ENCODE measurements at regions not wholly inside any gene's neighbourhood (a gene's known extent, or its start where the extent isn't known, plus 50 kb on each side); places are given as distances from the start of the nearest gene placed in this dataset.

DNA sequence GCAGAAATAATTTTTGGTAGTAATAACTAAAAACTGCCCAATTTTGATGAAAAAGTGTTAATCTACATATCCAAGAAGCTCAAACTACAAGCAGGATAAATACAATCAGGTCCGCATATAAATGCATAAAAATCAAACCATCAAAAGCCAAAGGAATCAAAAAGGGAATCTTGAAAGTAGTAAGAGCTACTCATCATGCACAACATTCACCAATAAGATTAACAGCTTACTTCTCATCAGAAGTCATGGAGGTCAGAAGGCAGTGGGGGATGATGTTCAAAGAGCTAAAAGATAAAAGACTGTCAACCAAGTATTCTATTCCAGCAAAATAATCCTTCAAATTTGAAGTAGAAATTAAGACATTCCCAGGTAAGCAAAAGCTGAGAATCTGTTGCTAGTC lies 76.4 kb downstream of the CRPPA start:
- H3K9me3 ChIP-seq (ENCODE audit: control insufficient read depth, insufficient read depth, low read length) = no peaks in the 10 kb centered on the region
- H3K9me2 ChIP-seq (replicated peaks; ENCODE audit: control insufficient read depth, low read length) = no peaks in the 10 kb centered on the region
- TF ChIP-seq, protein P1, sequence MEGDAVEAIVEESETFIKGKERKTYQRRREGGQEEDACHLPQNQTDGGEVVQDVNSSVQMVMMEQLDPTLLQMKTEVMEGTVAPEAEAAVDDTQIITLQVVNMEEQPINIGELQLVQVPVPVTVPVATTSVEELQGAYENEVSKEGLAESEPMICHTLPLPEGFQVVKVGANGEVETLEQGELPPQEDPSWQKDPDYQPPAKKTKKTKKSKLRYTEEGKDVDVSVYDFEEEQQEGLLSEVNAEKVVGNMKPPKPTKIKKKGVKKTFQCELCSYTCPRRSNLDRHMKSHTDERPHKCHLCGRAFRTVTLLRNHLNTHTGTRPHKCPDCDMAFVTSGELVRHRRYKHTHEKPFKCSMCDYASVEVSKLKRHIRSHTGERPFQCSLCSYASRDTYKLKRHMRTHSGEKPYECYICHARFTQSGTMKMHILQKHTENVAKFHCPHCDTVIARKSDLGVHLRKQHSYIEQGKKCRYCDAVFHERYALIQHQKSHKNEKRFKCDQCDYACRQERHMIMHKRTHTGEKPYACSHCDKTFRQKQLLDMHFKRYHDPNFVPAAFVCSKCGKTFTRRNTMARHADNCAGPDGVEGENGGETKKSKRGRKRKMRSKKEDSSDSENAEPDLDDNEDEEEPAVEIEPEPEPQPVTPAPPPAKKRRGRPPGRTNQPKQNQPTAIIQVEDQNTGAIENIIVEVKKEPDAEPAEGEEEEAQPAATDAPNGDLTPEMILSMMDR (IDR thresholded peaks at IDR 0.05; ENCODE audit: low read depth, low read length, poor library complexity, severe bottlenecking) = no peak
- TF ChIP-seq EZH2phosphoT487 (IDR thresholded peaks at IDR 0.05; ENCODE audit: borderline replicate concordance, low read length) = no peak
- H3K4me1 ChIP-seq (ENCODE audit: control insufficient read depth, low read length) = no peaks in the 10 kb centered on the region
- H4K20me1 ChIP-seq (ENCODE audit: control insufficient read depth, insufficient read depth, low read depth, low read length) = no peaks in the 10 kb centered on the region
- no peaks in the 10 kb centered on the region for H3K36me3 ChIP-seq (ENCODE audit: control insufficient read depth, low read length)
- H3K79me2 ChIP-seq (ENCODE audit: control insufficient read depth, low read length) = no peaks in the 10 kb centered on the region
- no peaks in the 10 kb centered on the region for H3F3A ChIP-seq (ENCODE audit: control insufficient read depth, insufficient read depth)
- H3K27ac ChIP-seq (ENCODE audit: low read depth, low read length) = no peak overlapping the region
- H3K27me3 ChIP-seq (ENCODE audit: control insufficient read depth, low read length) = no peaks in the 10 kb centered on the region
- H3K4me3 ChIP-seq (ENCODE audit: low read length) = no peak overlapping the region
- H3K4me2 ChIP-seq (ENCODE audit: low read length) = no peak overlapping the region

DNA sequence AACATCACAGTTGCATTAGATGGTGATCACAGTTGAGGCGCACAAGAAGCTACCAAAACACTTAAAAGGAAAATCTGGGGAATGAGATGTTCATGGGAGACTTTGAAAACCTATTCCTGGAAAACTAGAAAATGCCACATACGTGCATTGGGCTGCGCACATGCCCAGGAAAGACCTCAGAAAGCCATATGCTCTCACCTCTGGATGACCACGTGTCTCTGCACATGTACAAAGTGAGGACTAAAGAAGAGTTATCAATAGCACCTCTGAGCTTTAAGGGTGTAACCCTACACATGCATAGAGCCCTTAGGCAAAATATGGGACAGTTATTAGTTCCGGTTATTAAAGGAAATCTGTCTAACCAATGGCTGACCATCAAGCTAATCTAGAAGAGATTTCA lies 77.7 kb downstream of the CRPPA start:
- no peaks in the 10 kb centered on the region for H3K4me1 ChIP-seq (ENCODE audit: control insufficient read depth, low read length)
- no peak overlapping the region for H3K4me3 ChIP-seq (ENCODE audit: low read length)
- TF ChIP-seq, protein P1 (IDR thresholded peaks at IDR 0.05; ENCODE audit: low read depth, low read length, poor library complexity, severe bottlenecking) = no peak
- no peak for TF ChIP-seq EZH2phosphoT487 (IDR thresholded peaks at IDR 0.05; ENCODE audit: borderline replicate concordance, low read length)
- no peaks in the 10 kb centered on the region for H3K9me3 ChIP-seq (ENCODE audit: control insufficient read depth, insufficient read depth, low read length)
- no peaks in the 10 kb centered on the region for H3K27me3 ChIP-seq (ENCODE audit: control insufficient read depth, low read length)
- no peaks in the 10 kb centered on the region for H3K79me2 ChIP-seq (ENCODE audit: control insufficient read depth, low read length)
- no peaks in the 10 kb centered on the region for H4K20me1 ChIP-seq (ENCODE audit: control insufficient read depth, insufficient read depth, low read depth, low read length)
- H3K36me3 ChIP-seq (ENCODE audit: control insufficient read depth, low read length) = no peaks in the 10 kb centered on the region
- no peaks in the 10 kb centered on the region for H3F3A ChIP-seq (ENCODE audit: control insufficient read depth, insufficient read depth)
- no peak overlapping the region for H3K4me2 ChIP-seq (ENCODE audit: low read length)
- no peak overlapping the region for H3K27ac ChIP-seq (ENCODE audit: low read depth, low read length)
- no peaks in the 10 kb centered on the region for H3K9me2 ChIP-seq (replicated peaks; ENCODE audit: control insufficient read depth, low read length)

DNA sequence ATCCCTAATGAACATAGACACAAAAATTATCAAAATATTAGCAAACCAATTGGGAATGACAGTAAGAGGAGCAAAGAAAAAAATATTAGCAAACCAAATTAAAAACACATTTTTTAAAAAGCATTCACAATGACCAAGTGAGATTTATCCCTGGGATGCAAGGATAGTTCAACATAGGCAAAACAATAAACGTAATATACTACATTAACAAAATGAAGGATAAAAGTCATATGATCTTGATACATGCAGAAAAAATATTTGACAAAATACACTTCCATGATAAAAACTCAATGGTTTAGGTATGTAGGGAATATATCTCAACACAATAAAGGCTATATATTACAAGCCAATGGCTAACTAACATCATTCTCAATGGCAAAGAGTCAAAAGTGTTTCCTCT lies 83.3 kb downstream of the CRPPA start:
- no peaks in the 10 kb centered on the region for H3K9me3 ChIP-seq (ENCODE audit: control insufficient read depth, insufficient read depth, low read length)
- no peak overlapping the region for H3K4me3 ChIP-seq (ENCODE audit: low read length)
- H3K27ac ChIP-seq (ENCODE audit: low read depth, low read length) = no peak overlapping the region
- H3F3A ChIP-seq (ENCODE audit: control insufficient read depth, insufficient read depth) = no peaks in the 10 kb centered on the region
- H4K20me1 ChIP-seq (ENCODE audit: control insufficient read depth, insufficient read depth, low read depth, low read length) = no peaks in the 10 kb centered on the region
- H3K4me2 ChIP-seq (ENCODE audit: low read length) = no peak overlapping the region
- H3K27me3 ChIP-seq (ENCODE audit: control insufficient read depth, low read length) = no peaks in the 10 kb centered on the region
- H3K79me2 ChIP-seq (ENCODE audit: control insufficient read depth, low read length) = no peaks in the 10 kb centered on the region
- TF ChIP-seq, protein P1 (IDR thresholded peaks at IDR 0.05; ENCODE audit: low read depth, low read length, poor library complexity, severe bottlenecking) = no peak
- TF ChIP-seq EZH2phosphoT487 (IDR thresholded peaks at IDR 0.05; ENCODE audit: borderline replicate concordance, low read length) = no peak
- no peaks in the 10 kb centered on the region for H3K36me3 ChIP-seq (ENCODE audit: control insufficient read depth, low read length)
- H3K9me2 ChIP-seq (replicated peaks; ENCODE audit: control insufficient read depth, low read length) = no peaks in the 10 kb centered on the region
- H3K4me1 ChIP-seq (ENCODE audit: control insufficient read depth, low read length) = no peaks in the 10 kb centered on the region

DNA sequence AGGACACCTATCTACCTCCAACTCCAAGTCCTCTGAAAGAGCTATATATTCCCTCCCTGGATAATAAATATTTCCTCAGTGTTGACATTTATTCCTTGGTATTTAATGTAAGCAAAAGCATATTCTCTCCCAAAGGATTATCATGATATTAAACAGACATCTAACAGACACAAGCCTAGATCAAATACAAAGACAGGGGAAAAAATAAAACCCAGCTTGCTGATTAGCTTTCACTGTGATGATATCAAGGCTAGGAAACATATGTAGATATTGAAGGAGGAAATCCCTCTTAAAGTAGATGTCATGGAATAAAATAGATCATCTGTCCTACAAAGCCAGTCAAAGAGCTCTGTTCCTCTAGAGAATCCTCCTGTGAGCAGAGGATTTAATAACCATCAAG lies 95.2 kb downstream of the CRPPA start:
- Histone ChIP-seq H3K4me1 (ENCODE audit: control insufficient read depth, low read length) (no peaks in the 10 kb centered on the region), H3K79me2 (ENCODE audit: control insufficient read depth, low read length) (no peaks in the 10 kb centered on the region), H3K27ac (ENCODE audit: low read depth, low read length) (no peak overlapping the region), H3K36me3 (ENCODE audit: control insufficient read depth, low read length) (no peaks in the 10 kb centered on the region), H3F3A (ENCODE audit: control insufficient read depth, insufficient read depth) (no peaks in the 10 kb centered on the region), H3K9me2 (replicated peaks; ENCODE audit: control insufficient read depth, low read length) (no peaks in the 10 kb centered on the region), H3K4me2 (ENCODE audit: low read length) (no peak overlapping the region), H3K27me3 (ENCODE audit: control insufficient read depth, low read length) (no peaks in the 10 kb centered on the region), H3K4me3 (ENCODE audit: low read length) (no peak overlapping the region), H4K20me1 (ENCODE audit: control insufficient read depth, insufficient read depth, low read depth, low read length) (no peaks in the 10 kb centered on the region), H3K9me3 (ENCODE audit: control insufficient read depth, insufficient read depth, low read length) (no peaks in the 10 kb centered on the region)
- no peak for TF ChIP-seq EZH2phosphoT487 (IDR thresholded peaks at IDR 0.05; ENCODE audit: borderline replicate concordance, low read length)
- TF ChIP-seq, protein P1 (IDR thresholded peaks at IDR 0.05; ENCODE audit: low read depth, low read length, poor library complexity, severe bottlenecking) = no peak

Data from DOHH2 (cell line).